HCT116 (cell line): ENCODE measurements at regions not wholly inside any gene's neighbourhood (a gene's known extent, or its start where the extent isn't known, plus 50 kb on each side); places are given as distances from the start of the nearest gene placed in this dataset.

Experiments used
- ATAC-seq: fragments of 200-7000 bp; cut with Tn5 transposase; 2 replicates; pipeline ENCODE4 v1.9.1; 2020; ENCODE audit warnings: mild to moderate bottlenecking, moderate library complexity
- BruUV-seq: library from RNA; stranded (reverse); fragments of 400-500 nt; replicated peaks from 2 replicates; lab custom pipeline; 2021; lab: Mats Ljungman, UMichigan
- CTCF ChIA-PET: fragments of 300-600 bp; sonication (Branson Sonifier 250); formaldehyde crosslinking; loops from one replicate; lab custom pipeline; 2021; ENCODE audit warnings: antibody characterized with exemption; lab: Charles Lee
- POLR2A ChIA-PET: fragments of 300-600, 350-600 bp; sonication (Branson Sonifier 250); formaldehyde crosslinking; loops from one replicate; lab custom pipeline; 2021; ENCODE audit warnings: antibody characterized with exemption; lab: Charles Lee
- RAD21 ChIA-PET, 2 experiments: fragments of 300-600 bp; sonication (Branson Sonifier 250); formaldehyde crosslinking; loops; one replicate each; lab custom pipeline; 2023; ENCODE audit warnings: low total read pairs in 2 of 2; ENCODE audit not compliant: uncharacterized antibody in 2 of 2, unreplicated experiment in 2 of 2, low non-redundant PET in 1 of 2; lab: Charles Lee
- DNase-seq: peaks from one replicate; pipeline ENCODE4 v3.0.0-alpha.2; 2010; ENCODE audit warnings: low read depth, low spot score
- H2AFZ ChIP-seq: fragments of 200-600 bp; shearing (Covaris generic), sonication (generic); 2 replicates; pipeline ENCODE4 v1.6.1; 2017; ENCODE audit warnings: low read depth, mixed run types, mixed read lengths, antibody characterized with exemption, low read length; ENCODE audit not compliant: poor library complexity, severe bottlenecking
- H3K27ac ChIP-seq: 2 replicates; pipeline ENCODE4 v1.5.1; 2012; ENCODE audit warnings: low read depth, low read length
- H3K27me3 ChIP-seq: fragments of 200-600 bp; sonication (generic); 2 replicates; pipeline ENCODE4 v1.6.1; 2016; ENCODE audit warnings: mixed run types, low read length, mixed read lengths; ENCODE audit not compliant: insufficient read depth
- H3K36me3 ChIP-seq, 2 experiments: fragments of 200-500 bp in 1 of 2; fragments of 200-600 bp in 1 of 2; sonication (Bioruptor generic) in 1 of 2; sonication (generic) in 1 of 2; 2 replicates each; pipeline versions ENCODE4 v1.5.1 to v1.6.1; 2014 to 2016; ENCODE audit warnings: low read length in 2 of 2, inconsistent platforms in 1 of 2, mixed read lengths in 1 of 2, mixed run types in 1 of 2; ENCODE audit not compliant: insufficient read depth in 2 of 2, control insufficient read depth in 1 of 2
- H3K4me1 ChIP-seq, 2 experiments: fragments of 200-600 bp in 1 of 2; sonication (generic) in 1 of 2; 2 replicates each; pipeline versions ENCODE4 v1.5.1 to v1.6.1; 2012 to 2017; ENCODE audit warnings: low read length in 2 of 2, inconsistent platforms in 1 of 2, mild to moderate bottlenecking in 1 of 2, mixed read lengths in 1 of 2, mixed run types in 1 of 2, moderate library complexity in 1 of 2; ENCODE audit not compliant: insufficient read depth in 2 of 2, control insufficient read depth in 1 of 2
- H3K4me2 ChIP-seq: fragments of 200-600 bp; sonication (generic); 2 replicates; pipeline ENCODE4 v1.6.1; 2017; ENCODE audit warnings: mixed run types, low read length, mixed read lengths
- H3K4me3 ChIP-seq, 2 experiments: fragments of 200-600 bp in 1 of 2; sonication (generic) in 1 of 2; replicated peaks in 1 of 2; 2 replicates each; pipeline ENCODE4 v1.5.1; 2011 to 2016; ENCODE audit warnings: low read length in 2 of 2, control low read depth in 1 of 2, low read depth in 1 of 2, mild to moderate bottlenecking in 1 of 2, mixed read lengths in 1 of 2, mixed run types in 1 of 2
- H3K79me2 ChIP-seq: fragments of 200-600 bp; sonication (generic); 2 replicates; pipeline ENCODE4 v1.6.1; 2017; ENCODE audit warnings: mild to moderate bottlenecking, mixed run types, low read length, moderate library complexity, mixed read lengths; ENCODE audit not compliant: insufficient read depth
- H3K9ac ChIP-seq: fragments of 200-600 bp; sonication (generic); 2 replicates; pipeline ENCODE4 v1.6.1; 2016; ENCODE audit warnings: low read length, mixed read lengths
- H3K9me2 ChIP-seq: fragments of 200-600 bp; sonication (generic), shearing (Covaris generic); 2 replicates; pipeline ENCODE4 v1.6.1; 2017; ENCODE audit warnings: mixed run types, mild to moderate bottlenecking, moderate library complexity; ENCODE audit not compliant: insufficient read depth
- H3K9me3 ChIP-seq, 2 experiments: fragments of 200-500 bp in 1 of 2; fragments of 200-600 bp in 1 of 2; sonication (Bioruptor generic) in 1 of 2; sonication (generic) in 1 of 2; 2 replicates each; pipeline ENCODE4 v1.6.1; 2014 to 2017; ENCODE audit warnings: low read length in 2 of 2, mixed read lengths in 2 of 2, inconsistent platforms in 1 of 2, low read depth in 1 of 2, mild to moderate bottlenecking in 1 of 2, mixed run types in 1 of 2, moderate library complexity in 1 of 2; ENCODE audit not compliant: control insufficient read depth in 1 of 2, insufficient read depth in 1 of 2
- H4K20me1 ChIP-seq: fragments of 200-600 bp; sonication (generic), shearing (Covaris generic); 2 replicates; pipeline ENCODE4 v1.6.1; 2017; ENCODE audit warnings: mixed run types, mild to moderate bottlenecking, moderate library complexity; ENCODE audit not compliant: insufficient read depth
- CBX3 ChIP-seq: IDR thresholded peaks from 2 replicates; pipeline ENCODE4 v1.6.1; 2012; ENCODE audit warnings: low read depth
- CEBPB ChIP-seq: IDR thresholded peaks from 2 replicates; pipeline ENCODE4 v1.6.1; 2012; ENCODE audit warnings: low read depth
- EGR1 ChIP-seq: IDR thresholded peaks from 2 replicates; pipeline ENCODE4 v1.6.1; 2012; ENCODE audit warnings: low read depth
- ELF1 ChIP-seq: IDR thresholded peaks from 2 replicates; pipeline ENCODE4 v1.6.1; 2012; ENCODE audit warnings: low read depth, borderline replicate concordance
- EZH2 ChIP-seq: fragments of 200-600 bp; sonication (generic); IDR thresholded peaks from 2 replicates; pipeline ENCODE4 v1.6.1; 2017; ENCODE audit warnings: antibody characterized with exemption, mixed run types
- FOSL1 ChIP-seq: IDR thresholded peaks from 2 replicates; pipeline ENCODE4 v1.6.1; 2012; ENCODE audit warnings: low read depth
- JUND ChIP-seq: IDR thresholded peaks from 2 replicates; pipeline ENCODE4 v1.6.1; 2012
- POLR2A ChIP-seq: IDR thresholded peaks from 2 replicates; pipeline ENCODE4 v1.7.0; 2011; ENCODE audit warnings: borderline replicate concordance; ENCODE audit not compliant: insufficient read depth, insufficient read length; ENCODE audit errors: extremely low read depth
- POLR2AphosphoS5 ChIP-seq: IDR thresholded peaks from 2 replicates; pipeline ENCODE4 v1.6.1; 2011; ENCODE audit warnings: mild to moderate bottlenecking, low read depth, low read length, moderate library complexity
- RAD21 ChIP-seq: IDR thresholded peaks from 2 replicates; pipeline ENCODE4 v1.6.1; 2012; ENCODE audit warnings: low read depth, mild to moderate bottlenecking
- SIN3A ChIP-seq: IDR thresholded peaks from 2 replicates; pipeline ENCODE4 v1.6.1; 2012; ENCODE audit warnings: low read depth
- SP1 ChIP-seq: IDR thresholded peaks from 2 replicates; pipeline ENCODE4 v1.6.1; 2012; ENCODE audit warnings: low read depth
- TCF7L2 ChIP-seq: IDR thresholded peaks from 2 replicates; pipeline ENCODE4 v1.7.0; 2011; ENCODE audit warnings: borderline replicate concordance, inconsistent platforms; ENCODE audit not compliant: insufficient read depth, insufficient read length; ENCODE audit errors: extremely low read depth
- YY1 ChIP-seq: IDR thresholded peaks from 2 replicates; pipeline ENCODE4 v1.6.1; 2011; ENCODE audit warnings: low read length, low read depth, moderate library complexity, mild to moderate bottlenecking; ENCODE audit not compliant: insufficient replicate concordance; ENCODE audit errors: extremely low read depth
- ZFX ChIP-seq: fragments of 450-650 bp; IDR thresholded peaks from 2 replicates; pipeline ENCODE4 v1.6.1; 2017
- ZNF274 ChIP-seq: fragments of 200-500 bp; sonication (Bioruptor generic); IDR thresholded peaks from 2 replicates; pipeline ENCODE4 v1.6.1; 2014; ENCODE audit warnings: mild to moderate bottlenecking, low read depth, low read length, inconsistent platforms
- intact Hi-C: fragments of 100-400 bp; cut with micrococcal nuclease; formaldehyde crosslinking; loops from 2 replicates; pipeline ENCODE4 v1.10.0; 2022
- TF ChIP-seq, protein P1 (sequence below): IDR thresholded peaks from 2 replicates; pipeline ENCODE4 v1.6.1; 2012; ENCODE audit warnings: low read depth
- TF ChIP-seq, protein P2 (sequence below): IDR thresholded peaks from 2 replicates; pipeline ENCODE4 v1.6.1; 2011; ENCODE audit warnings: mild to moderate bottlenecking, low read length, moderate library complexity; ENCODE audit not compliant: insufficient replicate concordance; ENCODE audit errors: extremely low read depth
- TF ChIP-seq, protein P3 (sequence below): IDR thresholded peaks from 2 replicates; pipeline ENCODE4 v1.6.1; 2012
- TF ChIP-seq, protein P4 (sequence below): IDR thresholded peaks from 2 replicates; pipeline ENCODE4 v1.6.1; 2012

DNA sequence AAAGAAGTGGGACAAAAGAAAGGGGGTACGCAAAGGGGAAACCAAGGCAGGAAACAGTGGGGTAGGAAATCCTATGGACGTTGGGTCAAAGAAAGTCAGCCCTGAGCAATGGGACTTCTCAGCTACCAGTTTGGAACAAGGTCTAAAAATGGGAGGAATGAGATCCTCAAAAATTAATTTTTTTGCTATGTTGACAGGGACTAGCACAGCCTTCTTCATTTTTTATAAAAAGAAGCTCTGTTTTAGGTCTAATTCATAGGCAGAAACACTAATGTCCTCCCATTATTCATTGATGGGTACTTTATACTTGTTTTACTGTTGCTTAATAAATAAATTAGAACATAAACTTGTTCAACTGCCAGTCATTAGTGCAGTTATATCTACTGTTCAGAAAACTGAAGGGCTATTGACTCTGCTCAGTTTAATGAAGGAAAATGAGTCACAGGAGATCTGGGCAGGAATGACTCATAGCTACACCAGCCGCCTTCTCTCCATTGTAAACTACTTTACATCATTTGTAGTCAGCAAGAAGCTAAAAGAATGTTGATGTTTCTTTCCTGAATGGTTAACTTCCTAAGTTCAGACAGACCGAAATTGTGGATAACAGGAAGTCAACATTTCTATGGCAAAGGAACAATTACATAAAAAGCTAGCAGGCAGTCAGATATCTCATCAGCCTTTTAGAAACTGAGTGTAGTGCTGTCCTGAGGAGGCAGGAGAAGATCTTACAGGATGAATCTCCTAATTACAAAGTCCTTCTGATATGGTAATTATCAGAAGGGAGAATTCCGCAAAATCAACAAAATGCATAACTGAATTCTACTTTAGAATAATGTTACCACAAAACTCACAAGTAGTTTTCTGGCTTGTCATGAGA lies 356.4 kb upstream of the PKN2 start:
- POLR2A ChIA-PET: no interaction called here
- CTCF ChIA-PET: interaction anchor here (0.8 kb wide), 1 partner anchor 24 kb away, joined by 3 read pairs; no protein-coding TSS in a partner anchor
- ATAC-seq: peak; percentile 96
- RAD21 ChIA-PET: no interaction called here
- no TSS peak for BruUV-seq
- Histone ChIP-seq H2AFZ (peak overlapping the region; percentile 91), H4K20me1 (no peaks in the 10 kb centered on the region), H3K4me3 (peak overlapping the region in 1 of 2 experiments; percentile 5; a peak in 1 of 4 replicates), H3K27ac (no peak overlapping the region), H3K79me2 (no peaks in the 10 kb centered on the region), H3K9me2 (no peaks in the 10 kb centered on the region), H3K4me2 (peak overlapping the region; percentile 63), H3K4me1 (peaks cover 9 to 15% of the 10 kb centered on the region in 2 experiments; a peak in 3 of 4 replicates), H3K27me3 (no peaks in the 10 kb centered on the region), H3K36me3 (no peaks in the 10 kb centered on the region), H3K9me3 (no peaks in the 10 kb centered on the region), H3K9ac (no peak overlapping the region)
- intact Hi-C loops: no loop called here
- peak; percentile 76 for DNase-seq
- TF ChIP-seq, protein P1, sequence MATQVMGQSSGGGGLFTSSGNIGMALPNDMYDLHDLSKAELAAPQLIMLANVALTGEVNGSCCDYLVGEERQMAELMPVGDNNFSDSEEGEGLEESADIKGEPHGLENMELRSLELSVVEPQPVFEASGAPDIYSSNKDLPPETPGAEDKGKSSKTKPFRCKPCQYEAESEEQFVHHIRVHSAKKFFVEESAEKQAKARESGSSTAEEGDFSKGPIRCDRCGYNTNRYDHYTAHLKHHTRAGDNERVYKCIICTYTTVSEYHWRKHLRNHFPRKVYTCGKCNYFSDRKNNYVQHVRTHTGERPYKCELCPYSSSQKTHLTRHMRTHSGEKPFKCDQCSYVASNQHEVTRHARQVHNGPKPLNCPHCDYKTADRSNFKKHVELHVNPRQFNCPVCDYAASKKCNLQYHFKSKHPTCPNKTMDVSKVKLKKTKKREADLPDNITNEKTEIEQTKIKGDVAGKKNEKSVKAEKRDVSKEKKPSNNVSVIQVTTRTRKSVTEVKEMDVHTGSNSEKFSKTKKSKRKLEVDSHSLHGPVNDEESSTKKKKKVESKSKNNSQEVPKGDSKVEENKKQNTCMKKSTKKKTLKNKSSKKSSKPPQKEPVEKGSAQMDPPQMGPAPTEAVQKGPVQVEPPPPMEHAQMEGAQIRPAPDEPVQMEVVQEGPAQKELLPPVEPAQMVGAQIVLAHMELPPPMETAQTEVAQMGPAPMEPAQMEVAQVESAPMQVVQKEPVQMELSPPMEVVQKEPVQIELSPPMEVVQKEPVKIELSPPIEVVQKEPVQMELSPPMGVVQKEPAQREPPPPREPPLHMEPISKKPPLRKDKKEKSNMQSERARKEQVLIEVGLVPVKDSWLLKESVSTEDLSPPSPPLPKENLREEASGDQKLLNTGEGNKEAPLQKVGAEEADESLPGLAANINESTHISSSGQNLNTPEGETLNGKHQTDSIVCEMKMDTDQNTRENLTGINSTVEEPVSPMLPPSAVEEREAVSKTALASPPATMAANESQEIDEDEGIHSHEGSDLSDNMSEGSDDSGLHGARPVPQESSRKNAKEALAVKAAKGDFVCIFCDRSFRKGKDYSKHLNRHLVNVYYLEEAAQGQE: no peak
- TF ChIP-seq POLR2A (no peak), TCF7L2 (peak; percentile 82), CBX3 (peak; percentile 70), FOSL1 (peak; percentile 95), POLR2AphosphoS5 (no peak), ELF1 (no peak; the same call in 1 of the 2 replicates), JUND (peak; percentile 95), SP1 (peak; percentile 78), YY1 (no peak), ZNF274 (no peak), CEBPB (peak; percentile 66), SIN3A (peak; percentile 31; the same call in 1 of the 2 replicates), EZH2 (no peak), ZFX (no peak), RAD21 (no peak), EGR1 (no peak)
- TF ChIP-seq, protein P2, sequence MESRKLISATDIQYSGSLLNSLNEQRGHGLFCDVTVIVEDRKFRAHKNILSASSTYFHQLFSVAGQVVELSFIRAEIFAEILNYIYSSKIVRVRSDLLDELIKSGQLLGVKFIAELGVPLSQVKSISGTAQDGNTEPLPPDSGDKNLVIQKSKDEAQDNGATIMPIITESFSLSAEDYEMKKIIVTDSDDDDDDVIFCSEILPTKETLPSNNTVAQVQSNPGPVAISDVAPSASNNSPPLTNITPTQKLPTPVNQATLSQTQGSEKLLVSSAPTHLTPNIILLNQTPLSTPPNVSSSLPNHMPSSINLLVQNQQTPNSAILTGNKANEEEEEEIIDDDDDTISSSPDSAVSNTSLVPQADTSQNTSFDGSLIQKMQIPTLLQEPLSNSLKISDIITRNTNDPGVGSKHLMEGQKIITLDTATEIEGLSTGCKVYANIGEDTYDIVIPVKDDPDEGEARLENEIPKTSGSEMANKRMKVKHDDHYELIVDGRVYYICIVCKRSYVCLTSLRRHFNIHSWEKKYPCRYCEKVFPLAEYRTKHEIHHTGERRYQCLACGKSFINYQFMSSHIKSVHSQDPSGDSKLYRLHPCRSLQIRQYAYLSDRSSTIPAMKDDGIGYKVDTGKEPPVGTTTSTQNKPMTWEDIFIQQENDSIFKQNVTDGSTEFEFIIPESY: no peak
- TF ChIP-seq, protein P3, sequence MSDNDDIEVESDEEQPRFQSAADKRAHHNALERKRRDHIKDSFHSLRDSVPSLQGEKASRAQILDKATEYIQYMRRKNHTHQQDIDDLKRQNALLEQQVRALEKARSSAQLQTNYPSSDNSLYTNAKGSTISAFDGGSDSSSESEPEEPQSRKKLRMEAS: peak; percentile 17
- TF ChIP-seq, protein P4, sequence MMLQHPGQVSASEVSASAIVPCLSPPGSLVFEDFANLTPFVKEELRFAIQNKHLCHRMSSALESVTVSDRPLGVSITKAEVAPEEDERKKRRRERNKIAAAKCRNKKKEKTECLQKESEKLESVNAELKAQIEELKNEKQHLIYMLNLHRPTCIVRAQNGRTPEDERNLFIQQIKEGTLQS: no peak; the same call in 1 of the 2 replicates
